Sigmoid colon (tissue), 6 donors: ENCODE measurements at regions not wholly inside any gene's neighbourhood (a gene's known extent, or its start where the extent isn't known, plus 50 kb on each side); places are given as distances from the start of the nearest gene placed in this dataset.

Experiments
- DNase-seq: peaks from one replicate; pipeline ENCODE4 v3.0.0-alpha.2; 2019
- H3K27ac ChIP-seq, 4 donors: fragments of 200-600 bp; sonication (generic); one replicate each; pipeline ENCODE4 v1.5.1; 2016 to 2019; ENCODE audit warnings: mild to moderate bottlenecking in 1 of 4
- H3K27me3 ChIP-seq, 3 donors: fragments of 200-600 bp; sonication (generic); one replicate each; pipeline ENCODE4 v1.5.1; 2019; ENCODE audit warnings: mild to moderate bottlenecking in 1 of 3
- H3K36me3 ChIP-seq, 4 donors: fragments of 200-600 bp; sonication (generic); one replicate each; pipeline ENCODE4 v1.5.1; 2016 to 2019
- H3K4me1 ChIP-seq, 4 donors: fragments of 200-600 bp; sonication (generic); one replicate each; pipeline ENCODE4 v1.5.1; 2017 to 2019
- H3K4me3 ChIP-seq, 4 donors: fragments of 200-600 bp; sonication (generic); one replicate each; pipeline ENCODE4 v1.5.1; 2017 to 2019; ENCODE audit warnings: mild to moderate bottlenecking in 2 of 4, moderate library complexity in 1 of 4
- H3K9me3 ChIP-seq, 4 donors: fragments of 200-600 bp in 3 of 4; sonication (generic) in 3 of 4; one replicate each; pipeline versions ENCODE4 v1.5.1 to v1.6.1; 2013 to 2019
- CTCF ChIP-seq, 4 experiments: fragments of 450-650 bp in 3 of 4; fragments of 200-600 bp in 1 of 4; IDR thresholded peaks; one replicate each; pipeline ENCODE4 v1.5.1; 2016 to 2019; ENCODE audit warnings: antibody characterized with exemption in 4 of 4, mild to moderate bottlenecking in 3 of 4, moderate library complexity in 2 of 4
- EP300 ChIP-seq, 4 donors: sonication (generic); formaldehyde crosslinking; IDR thresholded peaks; one replicate each; pipeline ENCODE4 v1.6.1; 2017; ENCODE audit warnings: antibody characterized with exemption in 4 of 4
- POLR2A ChIP-seq, 2 donors: fragments of 450-650 bp; IDR thresholded peaks; one replicate each; pipeline ENCODE4 v1.6.1; 2016; ENCODE audit warnings: antibody characterized with exemption in 2 of 2, mild to moderate bottlenecking in 2 of 2, moderate library complexity in 2 of 2
- POLR2AphosphoS5 ChIP-seq, 4 donors: sonication (generic); formaldehyde crosslinking; IDR thresholded peaks; one replicate each; pipeline ENCODE4 v1.6.1; 2017; ENCODE audit warnings: antibody characterized with exemption in 4 of 4
- WGBS, 2 donors: extraction: QIAGEN DNeasy Blood & Tissue Kit; methylation state at CpG; one replicate each; pipeline ENCODE4 v1.1.7; 2013; 5-methylcytosine and 5-hydroxymethylcytosine counted together
- intact Hi-C: fragments of 100-400 bp; cut with DNase I; formaldehyde crosslinking; loops from one replicate; pipeline ENCODE4 v1.15.1; 2023
- donor health status: healthy with polysubstance abuse.
- donor health status: healthy.

- no peak for DNase-seq
- H3K27me3 ChIP-seq: no peaks in the 10 kb centered on the region
- H3K4me1 ChIP-seq: no peaks in the 10 kb centered on the region
- intact Hi-C loops: no loop called here
- H3K36me3 ChIP-seq: no peaks in the 10 kb centered on the region
- H3K27ac ChIP-seq: no peak overlapping the region
- no peak for TF ChIP-seq CTCF (IDR thresholded peaks at IDR 0.05)
- TF ChIP-seq POLR2A (IDR thresholded peaks at IDR 0.05): no peak
- TF ChIP-seq POLR2AphosphoS5 (IDR thresholded peaks at IDR 0.05): no peak
- no peak for TF ChIP-seq EP300 (IDR thresholded peaks at IDR 0.05)
- H3K9me3 ChIP-seq: no peaks in the 10 kb centered on the region
- H3K4me3 ChIP-seq: no peak overlapping the region
Measured at GRCh38 chr6:141117874-141118273, 1014.9 kb upstream of the GJE1 start.

GRCh38 chr6:141110481-141110880 is 1022.2 kb upstream of the GJE1 start:
- intact Hi-C loops: no loop called here
- no peaks in the 10 kb centered on the region for H3K9me3 ChIP-seq
- H3K27ac ChIP-seq: no peak overlapping the region
- no peak for TF ChIP-seq CTCF (IDR thresholded peaks at IDR 0.05)
- TF ChIP-seq EP300 (IDR thresholded peaks at IDR 0.05): no peak
- TF ChIP-seq POLR2AphosphoS5 (IDR thresholded peaks at IDR 0.05): no peak
- no peak for TF ChIP-seq POLR2A (IDR thresholded peaks at IDR 0.05)
- H3K27me3 ChIP-seq: no peaks in the 10 kb centered on the region
- 68 to 73% methylated on average over 2 of the region's 2 CpGs for WGBS, 2 donors
- no peaks in the 10 kb centered on the region for H3K36me3 ChIP-seq
- H3K4me3 ChIP-seq: no peak overlapping the region
- no peaks in the 10 kb centered on the region for H3K4me1 ChIP-seq
- DNase-seq: no peak

- H3K27ac ChIP-seq: no peak overlapping the region
- H3K36me3 ChIP-seq: no peaks in the 10 kb centered on the region
- no peaks in the 10 kb centered on the region for H3K27me3 ChIP-seq
- WGBS, 2 donors: 41 to 73% methylated on average over 1 of the region's 1 CpG
- H3K4me3 ChIP-seq: no peak overlapping the region
- no peak for DNase-seq
- intact Hi-C loops: no loop called here
- H3K9me3 ChIP-seq: no peaks in the 10 kb centered on the region
- H3K4me1 ChIP-seq: no peaks in the 10 kb centered on the region
- TF ChIP-seq EP300 (IDR thresholded peaks at IDR 0.05) (no peak), POLR2A (IDR thresholded peaks at IDR 0.05) (no peak), POLR2AphosphoS5 (IDR thresholded peaks at IDR 0.05) (no peak), CTCF (IDR thresholded peaks at IDR 0.05) (no peak)
Measured at GRCh38 chr6:141107591-141108160, 1025.0 kb upstream of the GJE1 start.

- no peak for DNase-seq
- Histone ChIP-seq H3K27me3 (no peaks in the 10 kb centered on the region), H3K27ac (no peak overlapping the region), H3K36me3 (no peaks in the 10 kb centered on the region), H3K4me1 (no peaks in the 10 kb centered on the region), H3K4me3 (no peak overlapping the region), H3K9me3 (no peaks in the 10 kb centered on the region)
- no peak for TF ChIP-seq EP300 (IDR thresholded peaks at IDR 0.05)
- no peak for TF ChIP-seq POLR2A (IDR thresholded peaks at IDR 0.05)
- TF ChIP-seq POLR2AphosphoS5 (IDR thresholded peaks at IDR 0.05): no peak
- TF ChIP-seq CTCF (IDR thresholded peaks at IDR 0.05): no peak
- intact Hi-C loops: no loop called here
Measured at GRCh38 chr6:141105481-141105880, 1027.2 kb upstream of the GJE1 start.

GRCh38 chr6:141103246-141103645 is 1029.5 kb upstream of the GJE1 start:
- H3K9me3 ChIP-seq: no peaks in the 10 kb centered on the region
- DNase-seq: no peak
- intact Hi-C loops: no loop called here
- H3K27ac ChIP-seq: no peak overlapping the region
- TF ChIP-seq EP300 (IDR thresholded peaks at IDR 0.05) (no peak), CTCF (IDR thresholded peaks at IDR 0.05) (no peak), POLR2A (IDR thresholded peaks at IDR 0.05) (no peak), POLR2AphosphoS5 (IDR thresholded peaks at IDR 0.05) (no peak)
- H3K27me3 ChIP-seq: no peaks in the 10 kb centered on the region
- H3K4me1 ChIP-seq: no peaks in the 10 kb centered on the region
- no peaks in the 10 kb centered on the region for H3K36me3 ChIP-seq
- no peak overlapping the region for H3K4me3 ChIP-seq
